ENCODE measurements at regions not wholly inside any gene's neighbourhood (a gene's known extent, or its start where the extent isn't known, plus 50 kb on each side); places are given as distances from the start of the nearest gene placed in this dataset.

GRCh38 chr2:18357537-18357936, 202.9 kb downstream of the RDH14 start:
- H3K36me3 ChIP-seq (ENCODE audit: control insufficient read depth in 2 of 2, extremely low read depth in 1 of 2, insufficient read depth in 1 of 2, low read length in 1 of 2), result no peaks in the 10 kb centered on the region
- no peak overlapping the region for H3K4me3 Mint-ChIP-seq
- no peak overlapping the region for H3K27ac ChIP-seq (ENCODE audit: low read length)
- no peak overlapping the region for H3K4me3 ChIP-seq (ENCODE audit: control insufficient read depth in 1 of 2, extremely low read depth in 1 of 2, low read length in 1 of 2)
- H3K9me3 ChIP-seq, result no peaks in the 10 kb centered on the region
- ATAC-seq (replicated peaks in 1 of 4), result no peak
- no peaks in the 10 kb centered on the region for H3K9me3 Mint-ChIP-seq
- WGBS (ENCODE audit: insufficient coverage), result no CpG with 5 or more reads among the region's 2 CpGs
- POLR2A ChIA-PET, result no interaction called here
- no peak for DNase-seq
- no peaks in the 10 kb centered on the region for H3K36me3 Mint-ChIP-seq
- H3K27ac Mint-ChIP-seq, result no peak overlapping the region
- no peaks in the 10 kb centered on the region for H3K4me1 ChIP-seq (ENCODE audit: control insufficient read depth in 1 of 2, extremely low read depth in 1 of 2, insufficient read depth in 2 of 2, low read length in 2 of 2)
- H3K27me3 Mint-ChIP-seq, result peaks cover 4 to 13% of the 10 kb centered on the region in 2 donors
- no peaks in the 10 kb centered on the region for H3K4me1 Mint-ChIP-seq
- H3K27me3 ChIP-seq (replicated peaks in 1 of 2; ENCODE audit: control insufficient read depth in 2 of 2, extremely low read depth in 1 of 2, insufficient read depth in 2 of 2, low read length in 1 of 2), result peaks cover 0 to 2% of the 10 kb centered on the region in 2 experiments
- CTCF ChIA-PET, result no interaction called here

GRCh38 chr2:18356676-18357075, 203.8 kb downstream of the RDH14 start:
- Histone ChIP-seq H3K4me3 (ENCODE audit: control insufficient read depth in 1 of 2, extremely low read depth in 1 of 2, low read length in 1 of 2) (no peak overlapping the region), H3K4me1 (ENCODE audit: control insufficient read depth in 1 of 2, extremely low read depth in 1 of 2, insufficient read depth in 2 of 2, low read length in 2 of 2) (no peaks in the 10 kb centered on the region), H3K36me3 (ENCODE audit: control insufficient read depth in 2 of 2, extremely low read depth in 1 of 2, insufficient read depth in 1 of 2, low read length in 1 of 2) (no peaks in the 10 kb centered on the region), H3K27me3 (replicated peaks in 1 of 2; ENCODE audit: control insufficient read depth in 2 of 2, extremely low read depth in 1 of 2, insufficient read depth in 2 of 2, low read length in 1 of 2) (peaks cover 0 to 2% of the 10 kb centered on the region in 2 experiments), H3K27ac (ENCODE audit: low read length) (no peak overlapping the region), H3K9me3 (no peaks in the 10 kb centered on the region)
- H3K4me3 Mint-ChIP-seq, result no peak overlapping the region
- ATAC-seq (replicated peaks in 1 of 4) (no peak), DNase-seq (no peak)
- H3K4me1 Mint-ChIP-seq, result no peaks in the 10 kb centered on the region
- ChIA-PET CTCF (no interaction called here), POLR2A (no interaction called here)
- no peaks in the 10 kb centered on the region for H3K36me3 Mint-ChIP-seq
- peaks cover 4 to 8% of the 10 kb centered on the region in 2 donors for H3K27me3 Mint-ChIP-seq
- no CpG with 5 or more reads among the region's 2 CpGs for whole genome bisulfite sequencing (ENCODE audit: insufficient coverage)
- H3K27ac Mint-ChIP-seq, result no peak overlapping the region
- H3K9me3 Mint-ChIP-seq, result no peaks in the 10 kb centered on the region

GRCh38 chr2:18349421-18349820, 211.0 kb downstream of the RDH14 start:
- H3K4me3 Mint-ChIP-seq, result no peak overlapping the region
- Histone ChIP-seq H3K27ac (ENCODE audit: low read length) (no peak overlapping the region), H3K27me3 (replicated peaks in 1 of 2; ENCODE audit: control insufficient read depth in 2 of 2, extremely low read depth in 1 of 2, insufficient read depth in 2 of 2, low read length in 1 of 2) (no peaks in the 10 kb centered on the region), H3K9me3 (no peaks in the 10 kb centered on the region), H3K4me3 (ENCODE audit: control insufficient read depth in 1 of 2, extremely low read depth in 1 of 2, low read length in 1 of 2) (no peak overlapping the region), H3K4me1 (ENCODE audit: control insufficient read depth in 1 of 2, extremely low read depth in 1 of 2, insufficient read depth in 2 of 2, low read length in 2 of 2) (no peaks in the 10 kb centered on the region), H3K36me3 (ENCODE audit: control insufficient read depth in 2 of 2, extremely low read depth in 1 of 2, insufficient read depth in 1 of 2, low read length in 1 of 2) (no peaks in the 10 kb centered on the region)
- DNase-seq, result no peak
- ChIA-PET CTCF (no interaction called here), POLR2A (no interaction called here)
- H3K36me3 Mint-ChIP-seq, result no peaks in the 10 kb centered on the region
- H3K27me3 Mint-ChIP-seq, result peaks cover 0 to 9% of the 10 kb centered on the region in 2 donors
- no peak for ATAC-seq (replicated peaks in 1 of 4)
- no peaks in the 10 kb centered on the region for H3K4me1 Mint-ChIP-seq
- no peak overlapping the region for H3K27ac Mint-ChIP-seq
- H3K9me3 Mint-ChIP-seq, result peaks cover 0 to 7% (median 0%) of the 10 kb centered on the region in 3 donors
- no CpG with 5 or more reads among the region's 1 CpG for WGBS (ENCODE audit: insufficient coverage)

- H3K9me3 ChIP-seq, result no peaks in the 10 kb centered on the region
Observed at GRCh38 chr2:18346874-18347273, 213.6 kb downstream of the RDH14 start.

GRCh38 chr2:18346344-18346743, 214.1 kb downstream of the RDH14 start:
- Mint-ChIP-seq H3K27ac (no peak overlapping the region), H3K36me3 (no peaks in the 10 kb centered on the region), H3K4me1 (no peaks in the 10 kb centered on the region), H3K9me3 (peaks cover 0 to 6% (median 0%) of the 10 kb centered on the region in 3 donors), H3K27me3 (peaks cover 0 to 6% of the 10 kb centered on the region in 2 donors), H3K4me3 (no peak overlapping the region)
- Histone ChIP-seq H3K27ac (ENCODE audit: low read length) (no peak overlapping the region), H3K4me1 (ENCODE audit: control insufficient read depth in 1 of 2, extremely low read depth in 1 of 2, insufficient read depth in 2 of 2, low read length in 2 of 2) (no peaks in the 10 kb centered on the region), H3K36me3 (ENCODE audit: control insufficient read depth in 2 of 2, extremely low read depth in 1 of 2, insufficient read depth in 1 of 2, low read length in 1 of 2) (no peaks in the 10 kb centered on the region), H3K9me3 (no peaks in the 10 kb centered on the region), H3K27me3 (replicated peaks in 1 of 2; ENCODE audit: control insufficient read depth in 2 of 2, extremely low read depth in 1 of 2, insufficient read depth in 2 of 2, low read length in 1 of 2) (no peaks in the 10 kb centered on the region), H3K4me3 (ENCODE audit: control insufficient read depth in 1 of 2, extremely low read depth in 1 of 2, low read length in 1 of 2) (no peak overlapping the region)
- ChIA-PET CTCF (no interaction called here), POLR2A (no interaction called here)
- DNase-seq, result no peak
- no peak for ATAC-seq (replicated peaks in 1 of 4)
- WGBS (ENCODE audit: insufficient coverage), result 100% methylated on average over 1 of the region's 3 CpGs

More at GRCh38 chr2:18346874-18347273, 213.6 kb downstream of the RDH14 start:
- H3K4me3 ChIP-seq (ENCODE audit: control insufficient read depth in 1 of 2, extremely low read depth in 1 of 2, low read length in 1 of 2), result no peak overlapping the region
- Mint-ChIP-seq H3K4me3 (no peak overlapping the region), H3K9me3 (peaks cover 0 to 7% (median 0%) of the 10 kb centered on the region in 3 donors), H3K27me3 (peaks cover 0 to 9% of the 10 kb centered on the region in 2 donors), H3K4me1 (no peaks in the 10 kb centered on the region), H3K36me3 (no peaks in the 10 kb centered on the region), H3K27ac (no peak overlapping the region)
- no peaks in the 10 kb centered on the region for H3K27me3 ChIP-seq (replicated peaks in 1 of 2; ENCODE audit: control insufficient read depth in 2 of 2, extremely low read depth in 1 of 2, insufficient read depth in 2 of 2, low read length in 1 of 2)
- no CpG with 5 or more reads among the region's 3 CpGs for WGBS (ENCODE audit: insufficient coverage)
- no peak overlapping the region for H3K27ac ChIP-seq (ENCODE audit: low read length)
- ChIA-PET POLR2A (no interaction called here), CTCF (no interaction called here)
- ATAC-seq (replicated peaks in 1 of 4), result no peak
- DNase-seq, result no peak
- H3K4me1 ChIP-seq (ENCODE audit: control insufficient read depth in 1 of 2, extremely low read depth in 1 of 2, insufficient read depth in 2 of 2, low read length in 2 of 2), result no peaks in the 10 kb centered on the region
- H3K36me3 ChIP-seq (ENCODE audit: control insufficient read depth in 2 of 2, extremely low read depth in 1 of 2, insufficient read depth in 1 of 2, low read length in 1 of 2), result no peaks in the 10 kb centered on the region

GRCh38 chr2:18345848-18346247, 214.6 kb downstream of the RDH14 start:
- H3K27me3 Mint-ChIP-seq, result peaks cover 0 to under 1% of the 10 kb centered on the region in 2 donors
- no peak overlapping the region for H3K27ac Mint-ChIP-seq
- Histone ChIP-seq H3K4me1 (ENCODE audit: control insufficient read depth in 1 of 2, extremely low read depth in 1 of 2, insufficient read depth in 2 of 2, low read length in 2 of 2) (no peaks in the 10 kb centered on the region), H3K4me3 (ENCODE audit: control insufficient read depth in 1 of 2, extremely low read depth in 1 of 2, low read length in 1 of 2) (no peak overlapping the region), H3K27ac (ENCODE audit: low read length) (no peak overlapping the region), H3K36me3 (ENCODE audit: control insufficient read depth in 2 of 2, extremely low read depth in 1 of 2, insufficient read depth in 1 of 2, low read length in 1 of 2) (no peaks in the 10 kb centered on the region), H3K27me3 (replicated peaks in 1 of 2; ENCODE audit: control insufficient read depth in 2 of 2, extremely low read depth in 1 of 2, insufficient read depth in 2 of 2, low read length in 1 of 2) (no peaks in the 10 kb centered on the region), H3K9me3 (no peaks in the 10 kb centered on the region)
- peaks cover 0 to under 1% (median 0%) of the 10 kb centered on the region in 3 donors for H3K9me3 Mint-ChIP-seq
- H3K4me1 Mint-ChIP-seq, result no peaks in the 10 kb centered on the region
- no peaks in the 10 kb centered on the region for H3K36me3 Mint-ChIP-seq
- ChIA-PET POLR2A (no interaction called here), CTCF (no interaction called here)
- ATAC-seq (replicated peaks in 1 of 4) (no peak), DNase-seq (no peak)
- no peak overlapping the region for H3K4me3 Mint-ChIP-seq
- 94% methylated on average over 5 of the region's 5 CpGs for WGBS (ENCODE audit: insufficient coverage)

GRCh38 chr2:18342901-18343300, 217.6 kb downstream of the RDH14 start:
- CTCF ChIA-PET, result no interaction called here
- Histone ChIP-seq H3K4me3 (ENCODE audit: control insufficient read depth in 1 of 2, extremely low read depth in 1 of 2, low read length in 1 of 2) (no peak overlapping the region), H3K9me3 (no peaks in the 10 kb centered on the region), H3K4me1 (ENCODE audit: control insufficient read depth in 1 of 2, extremely low read depth in 1 of 2, insufficient read depth in 2 of 2, low read length in 2 of 2) (no peaks in the 10 kb centered on the region), H3K36me3 (ENCODE audit: control insufficient read depth in 2 of 2, extremely low read depth in 1 of 2, insufficient read depth in 1 of 2, low read length in 1 of 2) (no peaks in the 10 kb centered on the region), H3K27me3 (replicated peaks in 1 of 2; ENCODE audit: control insufficient read depth in 2 of 2, extremely low read depth in 1 of 2, insufficient read depth in 2 of 2, low read length in 1 of 2) (no peaks in the 10 kb centered on the region), H3K27ac (ENCODE audit: low read length) (no peak overlapping the region)
- H3K4me1 Mint-ChIP-seq, result no peaks in the 10 kb centered on the region
- H3K27me3 Mint-ChIP-seq, result peaks cover 0 to under 1% of the 10 kb centered on the region in 2 donors
- no peak overlapping the region for H3K27ac Mint-ChIP-seq
- 86% methylated on average over 5 of the region's 6 CpGs for WGBS (ENCODE audit: insufficient coverage)
- no peaks in the 10 kb centered on the region for H3K9me3 Mint-ChIP-seq
- DNase-seq, result no peak
- POLR2A ChIA-PET, result no interaction called here
- no peak overlapping the region for H3K4me3 Mint-ChIP-seq
- ATAC-seq (replicated peaks in 1 of 4), result no peak
- no peaks in the 10 kb centered on the region for H3K36me3 Mint-ChIP-seq
